Dendritic cell treated with granulocyte-macrophage colony-stimulating factor and Interleukin-4, amounts not matched to agents 40 ng/mL and 50 ng/mL, for 4 days (primary cell): ENCODE measurements at regions not wholly inside any gene's neighbourhood (a gene's known extent, or its start where the extent isn't known, plus 50 kb on each side); places are given as distances from the start of the nearest gene placed in this dataset.
"Not testable (repeated sequence)": the region's sequence is repeated elsewhere in the genome, so short reads cannot be mapped to it uniquely, and the experiment has no call there.

Source experiments
- H3K27ac Mint-ChIP-seq: one replicate; pipeline ENCODE4 v1.8.0; 2022; ENCODE audit warnings: mild to moderate bottlenecking, mixed read lengths
- H3K27me3 Mint-ChIP-seq: one replicate; pipeline ENCODE4 v1.8.0; 2022; ENCODE audit warnings: mild to moderate bottlenecking, mixed read lengths
- H3K36me3 Mint-ChIP-seq: one replicate; pipeline ENCODE4 v1.8.0; 2022; ENCODE audit warnings: low read depth, mixed read lengths
- H3K4me1 Mint-ChIP-seq: one replicate; pipeline ENCODE4 v1.8.0; 2022; ENCODE audit warnings: low read depth, mixed read lengths
- H3K4me3 Mint-ChIP-seq: one replicate; pipeline ENCODE4 v1.8.0; 2022; ENCODE audit warnings: mild to moderate bottlenecking, moderate library complexity, mixed read lengths
- H3K9me3 Mint-ChIP-seq: one replicate; pipeline ENCODE4 v1.8.0; 2022; ENCODE audit warnings: mixed read lengths
- intact Hi-C: fragments of 100-400 bp; cut with micrococcal nuclease; formaldehyde crosslinking; loops from one replicate; pipeline ENCODE4 v1.15.0; 2022

GRCh38 chr12:71315328-71315985, 124.1 kb upstream of the LGR5 start:
- H3K4me3 Mint-ChIP-seq, result no peak overlapping the region
- no peaks in the 10 kb centered on the region for H3K4me1 Mint-ChIP-seq
- no peaks in the 10 kb centered on the region for H3K36me3 Mint-ChIP-seq
- peaks cover 30% of the 10 kb centered on the region for H3K9me3 Mint-ChIP-seq
- H3K27ac Mint-ChIP-seq, result no peak overlapping the region
- intact Hi-C loops, result no loop called here
- H3K27me3 Mint-ChIP-seq, result no peaks in the 10 kb centered on the region

DNA sequence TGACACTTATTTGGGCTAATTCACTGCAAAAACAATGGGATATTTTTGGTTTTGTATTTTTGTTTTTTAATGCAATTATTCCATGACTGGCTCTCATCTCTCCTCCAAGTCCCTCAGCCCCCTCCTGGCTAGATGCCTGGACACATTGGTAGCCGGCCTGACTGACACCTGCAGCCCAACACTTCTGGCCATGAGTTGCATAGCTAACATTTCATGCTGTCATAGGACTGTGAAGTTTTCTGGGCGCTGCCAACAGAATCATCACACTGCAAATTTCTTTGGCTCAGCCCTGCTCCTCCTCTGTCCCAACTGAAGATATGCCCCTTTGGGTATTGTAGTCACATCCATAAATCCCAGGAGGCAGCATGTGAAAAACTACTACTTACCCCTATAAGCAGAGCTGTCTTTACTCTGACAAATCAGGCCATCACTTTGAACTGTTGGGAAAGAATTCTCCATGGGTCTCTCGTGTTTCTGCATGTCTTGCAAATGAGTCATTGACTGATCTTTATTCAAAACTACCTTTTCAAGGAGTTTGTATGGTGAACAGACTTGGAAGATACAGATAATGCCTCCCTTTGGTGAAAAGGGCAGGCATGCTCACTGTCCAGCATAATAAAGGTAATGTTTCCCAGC, 126.7 kb upstream of the LGR5 start:
- intact Hi-C loops, result no loop called here
- Mint-ChIP-seq H3K36me3 (no peaks in the 10 kb centered on the region), H3K9me3 (peaks cover 26% of the 10 kb centered on the region), H3K4me3 (no peak overlapping the region), H3K27me3 (no peaks in the 10 kb centered on the region), H3K27ac (no peak overlapping the region), H3K4me1 (no peaks in the 10 kb centered on the region)

GRCh38 chr12:71311611-71312010, 128.0 kb upstream of the LGR5 start:
- intact Hi-C loops, H3K27ac Mint-ChIP-seq, H3K4me1 Mint-ChIP-seq: not testable (repeated sequence)

GRCh38 chr12:71306808-71307207, 132.8 kb upstream of the LGR5 start:
- intact Hi-C loops, result no loop called here
- H3K4me3 Mint-ChIP-seq, result no peak overlapping the region
- no peaks in the 10 kb centered on the region for H3K4me1 Mint-ChIP-seq
- no peaks in the 10 kb centered on the region for H3K9me3 Mint-ChIP-seq
- H3K36me3 Mint-ChIP-seq, result no peaks in the 10 kb centered on the region
- no peaks in the 10 kb centered on the region for H3K27me3 Mint-ChIP-seq
- no peak overlapping the region for H3K27ac Mint-ChIP-seq

More at GRCh38 chr12:71311611-71312010, 128.0 kb upstream of the LGR5 start:
- peaks cover 14% of the 10 kb centered on the region for H3K9me3 Mint-ChIP-seq
- not testable (repeated sequence) for H3K27me3 Mint-ChIP-seq, H3K4me3 Mint-ChIP-seq, H3K36me3 Mint-ChIP-seq

GRCh38 chr12:71304306-71304705, 135.3 kb upstream of the LGR5 start:
- H3K4me3 Mint-ChIP-seq, result no peak overlapping the region
- H3K4me1 Mint-ChIP-seq, result no peaks in the 10 kb centered on the region
- H3K27ac Mint-ChIP-seq, result no peak overlapping the region
- intact Hi-C loops, result no loop called here
- H3K9me3 Mint-ChIP-seq, result peaks cover 5% of the 10 kb centered on the region
- no peaks in the 10 kb centered on the region for H3K27me3 Mint-ChIP-seq
- no peaks in the 10 kb centered on the region for H3K36me3 Mint-ChIP-seq

DNA sequence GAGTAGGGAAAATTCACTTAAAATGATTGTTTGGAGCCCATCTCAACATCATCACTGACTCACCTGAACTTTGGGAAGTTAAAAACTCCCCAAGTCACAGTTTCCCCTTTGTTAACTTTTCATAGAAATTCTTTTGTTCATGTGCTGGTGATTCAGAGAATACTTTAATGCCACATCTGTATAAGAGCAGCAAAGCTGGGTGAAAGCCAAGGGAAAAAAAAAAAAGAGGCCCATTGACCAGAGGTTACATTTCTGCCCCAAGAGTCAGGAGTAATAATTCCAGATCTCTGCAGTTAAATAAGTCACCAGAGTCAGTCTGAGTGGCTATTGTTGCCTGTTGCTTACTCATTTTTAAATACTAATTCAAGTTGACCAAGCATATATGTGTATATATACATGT, 136.4 kb upstream of the LGR5 start:
- Mint-ChIP-seq H3K9me3 (peaks cover 8% of the 10 kb centered on the region), H3K27ac (no peak overlapping the region), H3K27me3 (no peaks in the 10 kb centered on the region), H3K4me1 (no peaks in the 10 kb centered on the region), H3K36me3 (no peaks in the 10 kb centered on the region), H3K4me3 (no peak overlapping the region)
- intact Hi-C loops, result no loop called here

- peaks cover 8% of the 10 kb centered on the region for H3K9me3 Mint-ChIP-seq
- no peaks in the 10 kb centered on the region for H3K36me3 Mint-ChIP-seq
- intact Hi-C loops, result no loop called here
- H3K27me3 Mint-ChIP-seq, result no peaks in the 10 kb centered on the region
- no peak overlapping the region for H3K4me3 Mint-ChIP-seq
- no peaks in the 10 kb centered on the region for H3K4me1 Mint-ChIP-seq
- H3K27ac Mint-ChIP-seq, result no peak overlapping the region
These were observed 138.6 kb upstream of the LGR5 start for GRCh38 chr12:71300772-71301675.

GRCh38 chr12:71299541-71300376, 139.8 kb upstream of the LGR5 start:
- H3K27ac Mint-ChIP-seq, result no peak overlapping the region
- H3K36me3 Mint-ChIP-seq, result no peaks in the 10 kb centered on the region
- H3K4me3 Mint-ChIP-seq, result no peak overlapping the region
- H3K9me3 Mint-ChIP-seq, result peaks cover 8% of the 10 kb centered on the region
- intact Hi-C loops, result no loop called here
- H3K27me3 Mint-ChIP-seq, result no peaks in the 10 kb centered on the region
- no peaks in the 10 kb centered on the region for H3K4me1 Mint-ChIP-seq

DNA sequence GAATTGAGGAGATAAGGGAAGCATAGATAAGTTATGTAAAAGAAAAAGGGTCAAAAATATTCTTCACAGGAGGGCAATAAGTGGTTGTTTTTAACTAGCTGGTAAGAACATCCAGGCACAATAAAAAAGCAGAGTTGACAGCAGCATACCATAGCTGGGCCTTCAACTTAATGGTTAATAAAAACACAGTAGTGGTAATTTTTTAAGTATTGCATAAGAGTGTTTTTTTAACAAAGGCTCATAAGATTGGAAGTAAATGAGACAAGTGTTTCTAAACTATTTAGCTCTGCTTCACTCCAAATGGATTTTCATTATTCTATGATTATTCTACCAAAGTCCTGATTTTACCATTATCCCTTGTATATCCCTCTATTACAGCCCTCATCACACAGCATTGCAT, 140.1 kb upstream of the TSPAN8 start:
- Mint-ChIP-seq H3K36me3 (no peaks in the 10 kb centered on the region), H3K27ac (no peak overlapping the region), H3K4me3 (no peak overlapping the region), H3K27me3 (no peaks in the 10 kb centered on the region), H3K9me3 (peaks cover 21% of the 10 kb centered on the region), H3K4me1 (no peaks in the 10 kb centered on the region)
- intact Hi-C loops, result no loop called here

DNA sequence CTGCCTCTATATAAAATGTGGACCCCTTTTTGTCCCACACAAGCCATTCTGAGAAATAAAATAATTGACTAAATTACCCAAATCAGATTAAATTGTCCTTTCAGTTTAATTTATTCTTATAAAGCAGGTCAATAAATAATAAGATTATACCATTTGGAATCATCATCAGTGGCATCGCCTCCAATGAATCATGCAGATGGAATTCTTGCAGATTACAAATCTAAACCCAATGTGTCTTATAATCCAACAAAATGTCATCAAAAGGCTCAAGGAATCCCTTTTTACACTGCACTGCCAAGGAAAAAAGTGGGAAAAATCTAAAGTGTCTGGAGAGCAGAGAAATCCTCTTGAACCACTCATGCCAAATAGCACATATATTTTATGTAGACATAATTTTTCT, 138.2 kb upstream of the TSPAN8 start:
- Mint-ChIP-seq H3K4me1 (no peaks in the 10 kb centered on the region), H3K27me3 (no peaks in the 10 kb centered on the region), H3K9me3 (peaks cover 41% of the 10 kb centered on the region), H3K36me3 (no peaks in the 10 kb centered on the region), H3K27ac (no peak overlapping the region), H3K4me3 (no peak overlapping the region)
- intact Hi-C loops, result no loop called here

- intact Hi-C loops, result no loop called here
- Mint-ChIP-seq H3K27ac (no peak overlapping the region), H3K4me1 (no peaks in the 10 kb centered on the region), H3K9me3 (peaks cover 38% of the 10 kb centered on the region), H3K4me3 (no peak overlapping the region), H3K27me3 (no peaks in the 10 kb centered on the region), H3K36me3 (no peaks in the 10 kb centered on the region)
These were observed 133.9 kb upstream of the TSPAN8 start for GRCh38 chr12:71291746-71292145.

- Mint-ChIP-seq H3K36me3 (no peaks in the 10 kb centered on the region), H3K27ac (no peak overlapping the region), H3K4me3 (no peak overlapping the region), H3K27me3 (no peaks in the 10 kb centered on the region), H3K4me1 (no peaks in the 10 kb centered on the region), H3K9me3 (peaks cover 8% of the 10 kb centered on the region)
- intact Hi-C loops, result no loop called here
These were observed 126.1 kb upstream of the TSPAN8 start for GRCh38 chr12:71283883-71284282.

DNA sequence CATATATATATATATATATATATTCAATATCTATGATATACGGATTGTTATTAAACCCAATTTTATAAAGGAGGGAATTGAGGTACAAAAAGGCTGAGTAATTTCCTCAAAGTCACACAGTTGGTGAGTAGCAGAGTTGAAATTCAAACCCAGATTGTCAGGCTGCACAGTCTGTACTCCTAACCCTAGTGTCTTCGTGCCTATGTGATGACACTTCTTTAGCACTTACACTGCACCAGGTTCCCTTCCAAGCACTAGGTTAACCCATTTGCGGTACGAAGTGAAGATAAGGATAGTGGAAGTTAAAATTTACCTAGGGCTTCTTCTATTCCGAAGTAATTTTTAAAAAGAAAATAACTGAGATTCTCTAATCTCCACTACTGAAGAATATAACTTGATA, 125.1 kb upstream of the TSPAN8 start:
- no peaks in the 10 kb centered on the region for H3K4me1 Mint-ChIP-seq
- H3K27ac Mint-ChIP-seq, result no peak overlapping the region
- intact Hi-C loops, result no loop called here
- H3K27me3 Mint-ChIP-seq, result no peaks in the 10 kb centered on the region
- no peak overlapping the region for H3K4me3 Mint-ChIP-seq
- no peaks in the 10 kb centered on the region for H3K36me3 Mint-ChIP-seq
- H3K9me3 Mint-ChIP-seq, result peaks cover 8% of the 10 kb centered on the region

DNA sequence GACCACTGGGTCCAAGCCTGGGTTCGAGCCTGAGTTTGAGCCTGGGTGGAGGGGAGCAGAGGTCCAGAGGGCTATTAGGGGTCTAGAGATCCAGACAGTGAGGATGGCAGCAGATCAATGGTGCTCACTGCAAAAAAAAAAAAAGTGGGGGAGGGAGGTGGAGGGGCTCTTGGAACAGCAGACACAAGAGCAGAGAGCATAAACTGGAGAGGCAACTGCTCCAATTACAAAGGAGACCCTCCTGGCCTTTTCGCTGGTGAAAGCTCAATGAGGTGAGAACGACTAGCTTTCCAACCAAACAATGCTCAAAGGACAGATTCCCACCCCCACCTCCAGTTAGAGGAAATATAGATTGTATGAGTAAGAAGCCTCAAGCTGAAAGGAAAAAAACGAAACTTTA, 124.2 kb upstream of the TSPAN8 start:
- Mint-ChIP-seq H3K27ac (no peak overlapping the region), H3K36me3 (no peaks in the 10 kb centered on the region), H3K4me1 (no peaks in the 10 kb centered on the region), H3K4me3 (no peak overlapping the region), H3K9me3 (peaks cover 8% of the 10 kb centered on the region), H3K27me3 (no peaks in the 10 kb centered on the region)
- intact Hi-C loops, result no loop called here
